CD14-positive monocyte (primary cell): ENCODE measurements at regions not wholly inside any gene's neighbourhood (a gene's known extent, or its start where the extent isn't known, plus 50 kb on each side); places are given as distances from the start of the nearest gene placed in this dataset.

Experiments
- DNase-seq, 3 donors: peaks; one replicate each; pipeline ENCODE4 v3.0.0-alpha.2; 2011 to 2022
- H2AFZ ChIP-seq: 2 replicates; pipeline ENCODE4 v1.6.0; 2012; ENCODE audit warnings: mild to moderate bottlenecking, low read depth, low read length, inconsistent platforms; ENCODE audit not compliant: insufficient read depth, poor library complexity, severe bottlenecking
- H3K27ac ChIP-seq, 2 donors: 1 replicate in 1 of 2; 2 replicates in 1 of 2; pipeline ENCODE4 v1.5.1; 2012 to 2013; ENCODE audit warnings: low read length in 2 of 2, control low read depth in 1 of 2, inconsistent platforms in 1 of 2, low read depth in 1 of 2, mild to moderate bottlenecking in 1 of 2
- H3K27me3 ChIP-seq, 2 donors: one replicate each; pipeline versions ENCODE4 v1.6.0 to v1.6.1; 2011 to 2013; ENCODE audit warnings: low read length in 2 of 2; ENCODE audit not compliant: control insufficient read depth in 2 of 2, insufficient read depth in 2 of 2
- H3K36me3 ChIP-seq, 2 donors: replicated peaks in 1 of 2; 1 replicate in 1 of 2; 2 replicates in 1 of 2; pipeline versions ENCODE4 v1.5.1 to v1.6.1; 2012 to 2013; ENCODE audit warnings: low read length in 2 of 2, control low read depth in 1 of 2, inconsistent platforms in 1 of 2, mild to moderate bottlenecking in 1 of 2; ENCODE audit not compliant: insufficient read depth in 2 of 2, control insufficient read depth in 1 of 2
- H3K4me1 ChIP-seq, 2 donors: 1 replicate in 1 of 2; 2 replicates in 1 of 2; pipeline versions ENCODE4 v1.5.1 to v1.6.1; 2012 to 2013; ENCODE audit warnings: low read length in 2 of 2, control low read depth in 1 of 2, inconsistent platforms in 1 of 2, mild to moderate bottlenecking in 1 of 2, moderate library complexity in 1 of 2; ENCODE audit not compliant: insufficient read depth in 2 of 2, control insufficient read depth in 1 of 2
- H3K4me2 ChIP-seq: replicated peaks from 2 replicates; pipeline ENCODE3; 2012; ENCODE audit warnings: low read length, moderate library complexity, mild to moderate bottlenecking; ENCODE audit not compliant: poor library complexity, severe bottlenecking; ENCODE audit errors: extremely low read depth
- H3K4me3 ChIP-seq, 3 experiments: fragments of 200-600 bp in 1 of 3; sonication (generic) in 1 of 3; replicated peaks in 1 of 3; 1 replicate in 2 of 3; 2 replicates in 1 of 3; pipeline ENCODE4 v1.5.1; 2011 to 2013; ENCODE audit warnings: low read length in 3 of 3, mild to moderate bottlenecking in 3 of 3, control low read depth in 2 of 3, low read depth in 2 of 3, inconsistent platforms in 1 of 3, moderate library complexity in 1 of 3
- H3K79me2 ChIP-seq: 2 replicates; pipeline ENCODE4 v1.6.0; 2012; ENCODE audit warnings: mild to moderate bottlenecking, control low read depth, inconsistent platforms, low read length, moderate library complexity; ENCODE audit not compliant: insufficient read depth
- H3K9ac ChIP-seq: 2 replicates; pipeline ENCODE4 v1.6.0; 2017; ENCODE audit warnings: low read length, mild to moderate bottlenecking; ENCODE audit not compliant: insufficient read depth, poor library complexity, severe bottlenecking
- H3K9me3 ChIP-seq, 2 donors: replicated peaks in 1 of 2; 1 replicate in 1 of 2; 2 replicates in 1 of 2; pipeline versions ENCODE4 v1.5.1 to v1.6.1; 2012 to 2013; ENCODE audit warnings: low read length in 2 of 2, control low read depth in 1 of 2; ENCODE audit not compliant: control insufficient read depth in 1 of 2, insufficient read depth in 1 of 2
- H4K20me1 ChIP-seq: 2 replicates; pipeline ENCODE4 v1.6.0; 2012; ENCODE audit warnings: mild to moderate bottlenecking, low read length, control low read depth, moderate library complexity; ENCODE audit not compliant: insufficient read depth
- H3K27ac Mint-ChIP-seq, 7 donors: one replicate each; pipeline ENCODE4 v1.8.0; 2020; ENCODE audit warnings: mild to moderate bottlenecking in 7 of 7, mixed read lengths in 7 of 7, moderate library complexity in 6 of 7, inconsistent platforms in 2 of 7
- H3K27me3 Mint-ChIP-seq, 3 donors: one replicate each; pipeline ENCODE4 v1.8.0; 2021 to 2022; ENCODE audit warnings: low read depth in 3 of 3, mild to moderate bottlenecking in 3 of 3, mixed read lengths in 3 of 3, moderate library complexity in 3 of 3, inconsistent platforms in 1 of 3
- H3K36me3 Mint-ChIP-seq, 2 donors: one replicate each; pipeline ENCODE4 v1.8.0; 2020; ENCODE audit warnings: mixed read lengths in 2 of 2, inconsistent platforms in 1 of 2, mild to moderate bottlenecking in 1 of 2
- H3K4me1 Mint-ChIP-seq: one replicate; pipeline ENCODE4 v1.8.0; 2020; ENCODE audit warnings: mild to moderate bottlenecking, mixed read lengths
- H3K4me3 Mint-ChIP-seq, 2 donors: one replicate each; pipeline ENCODE4 v1.8.0; 2020; ENCODE audit warnings: mild to moderate bottlenecking in 2 of 2, mixed read lengths in 2 of 2, moderate library complexity in 1 of 2
- H3K9me3 Mint-ChIP-seq, 7 donors: one replicate each; pipeline ENCODE4 v1.8.0; 2020 to 2022; ENCODE audit warnings: mixed read lengths in 7 of 7, mild to moderate bottlenecking in 6 of 7, moderate library complexity in 6 of 7, inconsistent platforms in 2 of 7
- CTCF ChIP-seq: fragments of 200-600 bp; IDR thresholded peaks from one replicate; pipeline ENCODE4 v1.8.0; 2022; ENCODE audit warnings: antibody characterized with exemption, mild to moderate bottlenecking
- WGBS: methylation state at CpG from one replicate; pipeline ENCODE4 v1.1.5; 2013; ENCODE audit warnings: missing lambda C conversion rate; ENCODE audit not compliant: insufficient coverage; 5-methylcytosine and 5-hydroxymethylcytosine counted together
- intact Hi-C, 2 donors: fragments of 100-400 bp; cut with micrococcal nuclease; formaldehyde crosslinking; loops; one replicate each; pipeline versions ENCODE4 v1.15.0 to v1.15.1; 2023

GRCh38 chr7:42348631-42349030 lies 111.6 kb upstream of the GLI3 start:
- DNase-seq: no peak
- H3K36me3 Mint-ChIP-seq: no peaks in the 10 kb centered on the region
- H3K4me3 Mint-ChIP-seq: no peak overlapping the region
- H3K9ac ChIP-seq: no peak overlapping the region
- no peaks in the 10 kb centered on the region for H3K4me1 ChIP-seq
- WGBS: no CpG with 5 or more reads among the region's 3 CpGs
- H4K20me1 ChIP-seq: no peaks in the 10 kb centered on the region
- no peaks in the 10 kb centered on the region for H3K9me3 ChIP-seq
- H3K27ac Mint-ChIP-seq: no peak overlapping the region
- no peak overlapping the region for H3K4me2 ChIP-seq
- no peaks in the 10 kb centered on the region for H3K27me3 ChIP-seq
- H3K4me3 ChIP-seq: no peak overlapping the region
- peaks cover 0 to 5% (median 2%) of the 10 kb centered on the region in 7 donors for H3K9me3 Mint-ChIP-seq
- H3K36me3 ChIP-seq: no peaks in the 10 kb centered on the region
- no peak overlapping the region for H3K27ac ChIP-seq
- peaks cover 0 to 2% (median 0%) of the 10 kb centered on the region in 3 donors for H3K27me3 Mint-ChIP-seq
- no peaks in the 10 kb centered on the region for H3K79me2 ChIP-seq
- no peak for TF ChIP-seq CTCF
- intact Hi-C loops: no loop called here
- no peak overlapping the region for H2AFZ ChIP-seq
- no peaks in the 10 kb centered on the region for H3K4me1 Mint-ChIP-seq

GRCh38 chr7:42348071-42348470 lies 111.1 kb upstream of the GLI3 start:
- H3K36me3 ChIP-seq: no peaks in the 10 kb centered on the region
- H3K9me3 ChIP-seq: no peaks in the 10 kb centered on the region
- H3K79me2 ChIP-seq: no peaks in the 10 kb centered on the region
- intact Hi-C loops: no loop called here
- H3K9me3 Mint-ChIP-seq: peaks cover 0 to 5% (median 2%) of the 10 kb centered on the region in 7 donors
- no peak overlapping the region for H3K4me3 Mint-ChIP-seq
- H3K4me1 Mint-ChIP-seq: no peaks in the 10 kb centered on the region
- peaks cover 0 to 2% (median 0%) of the 10 kb centered on the region in 3 donors for H3K27me3 Mint-ChIP-seq
- no peak for DNase-seq
- WGBS: 100% methylated on average over 1 of the region's 1 CpG
- H3K9ac ChIP-seq: no peak overlapping the region
- H3K4me3 ChIP-seq: no peak overlapping the region
- no peak for TF ChIP-seq CTCF
- H3K36me3 Mint-ChIP-seq: no peaks in the 10 kb centered on the region
- H3K27me3 ChIP-seq: no peaks in the 10 kb centered on the region
- no peaks in the 10 kb centered on the region for H4K20me1 ChIP-seq
- H3K4me1 ChIP-seq: no peaks in the 10 kb centered on the region
- H3K27ac Mint-ChIP-seq: no peak overlapping the region
- no peak overlapping the region for H2AFZ ChIP-seq
- H3K27ac ChIP-seq: no peak overlapping the region
- no peak overlapping the region for H3K4me2 ChIP-seq
